A673 (cell line): ENCODE measurements at regions not wholly inside any gene's neighbourhood (a gene's known extent, or its start where the extent isn't known, plus 50 kb on each side); places are given as distances from the start of the nearest gene placed in this dataset.
A peak's percentile ranks its signal among the peaks of the same experiment; 100 is the strongest.

Experiments used
- BruUV-seq: library from RNA; stranded (reverse); fragments of 400-500 nt; replicated peaks from 2 replicates; lab custom pipeline; 2021; lab: Mats Ljungman, UMichigan
- CTCF ChIA-PET: fragments of 300-600 bp; sonication (Branson Sonifier 250); formaldehyde crosslinking; loops from one replicate; lab custom pipeline; 2022; ENCODE audit warnings: antibody characterized with exemption; lab: Charles Lee
- POLR2A ChIA-PET: fragments of 300-600 bp; sonication (Branson Sonifier 250); formaldehyde crosslinking; loops from one replicate; lab custom pipeline; 2022; ENCODE audit warnings: antibody characterized with exemption; ENCODE audit not compliant: low non-redundant PET; lab: Charles Lee
- DNase-seq: peaks from one replicate; pipeline ENCODE4 v3.0.0-alpha.2; 2015; ENCODE audit warnings: low spot score
- H3K27ac ChIP-seq: fragments of 200-600 bp; sonication (generic); 2 replicates; pipeline ENCODE4 v1.5.1; 2016; ENCODE audit warnings: mixed run types, low read depth, mild to moderate bottlenecking, mixed read lengths, antibody characterized with exemption, low read length; ENCODE audit not compliant: poor library complexity, severe bottlenecking
- H3K27me3 ChIP-seq: fragments of 200-600 bp; sonication (generic); replicated peaks from 2 replicates; pipeline ENCODE4 v1.6.1; 2017; ENCODE audit warnings: mixed run types, low read depth, mild to moderate bottlenecking, mixed read lengths, antibody characterized with exemption, low read length; ENCODE audit not compliant: insufficient read depth, poor library complexity
- H3K36me3 ChIP-seq: fragments of 200-600 bp; sonication (generic); 2 replicates; pipeline ENCODE4 v1.6.1; 2016; ENCODE audit warnings: mixed run types, mild to moderate bottlenecking, mixed read lengths, antibody characterized with exemption, low read length; ENCODE audit not compliant: insufficient read depth, poor library complexity, severe bottlenecking
- H3K4me1 ChIP-seq: fragments of 200-600 bp; sonication (generic); 2 replicates; pipeline ENCODE4 v1.6.1; 2017; ENCODE audit warnings: mixed run types, mild to moderate bottlenecking, mixed read lengths, antibody characterized with exemption, low read length; ENCODE audit not compliant: insufficient read depth, poor library complexity, severe bottlenecking
- H3K4me3 ChIP-seq: fragments of 200-600 bp; sonication (generic); 2 replicates; pipeline ENCODE4 v1.5.1; 2016; ENCODE audit warnings: low read depth, mixed run types, mild to moderate bottlenecking, mixed read lengths, low read length; ENCODE audit not compliant: poor library complexity, severe bottlenecking
- H3K9me3 ChIP-seq: fragments of 200-600 bp; sonication (generic); 2 replicates; pipeline ENCODE4 v1.6.1; 2016; ENCODE audit warnings: mixed run types, low read depth, mild to moderate bottlenecking, mixed read lengths, antibody characterized with exemption, low read length; ENCODE audit not compliant: poor library complexity, severe bottlenecking
- EZH2 ChIP-seq: fragments of 200-600 bp; sonication (generic); IDR thresholded peaks from 2 replicates; pipeline ENCODE4 v1.6.1; 2017; ENCODE audit warnings: borderline replicate concordance, low read depth, mild to moderate bottlenecking, mixed read lengths, antibody characterized with exemption, low read length; ENCODE audit not compliant: poor library complexity, severe bottlenecking
- intact Hi-C: fragments of 100-400 bp; cut with micrococcal nuclease; formaldehyde crosslinking; loops from one replicate; pipeline ENCODE4 v1.10.0; 2022; ENCODE audit not compliant: unreplicated experiment
- TF ChIP-seq, protein P1 (sequence below): fragments of 300-800, 200-600 bp; sonication (generic); conservative IDR thresholded peaks from 2 replicates; pipeline ENCODE4 v1.5.1; 2017; ENCODE audit warnings: low read depth, mild to moderate bottlenecking, antibody characterized with exemption, low read length, moderate library complexity, mixed read lengths

DNA sequence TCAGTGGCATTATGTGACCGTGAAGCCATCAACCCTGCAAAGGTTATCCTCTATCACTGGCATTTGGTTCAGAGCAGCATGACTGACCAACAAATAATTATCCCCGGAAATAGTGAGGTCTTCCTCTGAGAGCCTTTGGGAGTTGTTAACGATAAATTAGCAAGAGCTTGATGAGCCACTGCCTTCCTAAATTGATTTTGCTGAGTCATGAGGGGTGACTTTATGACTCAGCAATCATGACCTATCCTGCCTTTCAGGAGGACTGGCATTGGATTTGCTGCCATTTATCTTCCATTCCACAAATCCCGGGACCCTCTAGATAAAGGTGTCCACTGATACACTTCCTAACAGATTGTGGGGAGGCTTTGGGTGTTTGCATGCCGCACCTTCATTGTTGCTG, 80.8 kb upstream of the MTNR1B start:
- no TSS peak for BruUV-seq
- POLR2A ChIA-PET = no interaction called here

DNA sequence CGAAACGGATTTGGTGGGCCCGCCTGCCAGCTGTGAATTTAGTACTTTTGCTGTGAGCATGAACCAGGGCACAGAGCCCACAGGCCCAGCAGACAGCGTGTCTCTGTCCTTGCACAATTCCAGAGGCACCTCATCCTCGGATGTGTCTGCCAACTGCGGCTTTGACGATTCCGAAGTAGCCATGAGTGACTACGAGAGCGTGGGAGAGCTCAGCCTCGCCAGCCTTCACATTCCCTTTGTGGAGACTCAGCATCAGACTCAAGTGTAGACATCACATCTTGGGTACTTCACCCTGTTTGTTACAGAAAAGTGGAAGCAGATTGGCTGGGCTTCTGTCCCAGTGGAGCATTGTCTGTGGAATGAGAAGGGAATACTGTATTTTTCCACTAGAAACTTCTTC, 78.6 kb upstream of the MTNR1B start:
- CTCF ChIA-PET = no interaction called here
- no TSS peak for BruUV-seq
- H3K27me3 ChIP-seq = no peaks in the 10 kb centered on the region
- no peak overlapping the region for H3K4me3 ChIP-seq
- DNase-seq = no peak
- intact Hi-C loops = no loop called here
- POLR2A ChIA-PET = no interaction called here
- H3K4me1 ChIP-seq = peaks cover 25% of the 10 kb centered on the region
- no peak overlapping the region for H3K27ac ChIP-seq
- no peaks in the 10 kb centered on the region for H3K9me3 ChIP-seq
- no peak for TF ChIP-seq EZH2
- TF ChIP-seq, protein P1, sequence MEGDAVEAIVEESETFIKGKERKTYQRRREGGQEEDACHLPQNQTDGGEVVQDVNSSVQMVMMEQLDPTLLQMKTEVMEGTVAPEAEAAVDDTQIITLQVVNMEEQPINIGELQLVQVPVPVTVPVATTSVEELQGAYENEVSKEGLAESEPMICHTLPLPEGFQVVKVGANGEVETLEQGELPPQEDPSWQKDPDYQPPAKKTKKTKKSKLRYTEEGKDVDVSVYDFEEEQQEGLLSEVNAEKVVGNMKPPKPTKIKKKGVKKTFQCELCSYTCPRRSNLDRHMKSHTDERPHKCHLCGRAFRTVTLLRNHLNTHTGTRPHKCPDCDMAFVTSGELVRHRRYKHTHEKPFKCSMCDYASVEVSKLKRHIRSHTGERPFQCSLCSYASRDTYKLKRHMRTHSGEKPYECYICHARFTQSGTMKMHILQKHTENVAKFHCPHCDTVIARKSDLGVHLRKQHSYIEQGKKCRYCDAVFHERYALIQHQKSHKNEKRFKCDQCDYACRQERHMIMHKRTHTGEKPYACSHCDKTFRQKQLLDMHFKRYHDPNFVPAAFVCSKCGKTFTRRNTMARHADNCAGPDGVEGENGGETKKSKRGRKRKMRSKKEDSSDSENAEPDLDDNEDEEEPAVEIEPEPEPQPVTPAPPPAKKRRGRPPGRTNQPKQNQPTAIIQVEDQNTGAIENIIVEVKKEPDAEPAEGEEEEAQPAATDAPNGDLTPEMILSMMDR = no peak
- no peaks in the 10 kb centered on the region for H3K36me3 ChIP-seq

More for the DNA sequence above, 80.8 kb upstream of the MTNR1B start:
- Histone ChIP-seq H3K4me1 (peaks cover 19% of the 10 kb centered on the region), H3K36me3 (no peaks in the 10 kb centered on the region), H3K27me3 (no peaks in the 10 kb centered on the region), H3K9me3 (no peaks in the 10 kb centered on the region), H3K27ac (no peak overlapping the region), H3K4me3 (no peak overlapping the region)
- no peak for DNase-seq
- CTCF ChIA-PET = interaction anchor here (0.6 kb wide), 1 partner anchor 910 kb away, joined by 3 read pairs; no protein-coding TSS in a partner anchor
- intact Hi-C loops = loop anchor here (2.0 to 10.0 kb wide), 7 partner anchors 156 to 1974 kb away; no protein-coding TSS in a partner anchor
- TF ChIP-seq, protein P1 = no peak
- TF ChIP-seq EZH2 = no peak

DNA sequence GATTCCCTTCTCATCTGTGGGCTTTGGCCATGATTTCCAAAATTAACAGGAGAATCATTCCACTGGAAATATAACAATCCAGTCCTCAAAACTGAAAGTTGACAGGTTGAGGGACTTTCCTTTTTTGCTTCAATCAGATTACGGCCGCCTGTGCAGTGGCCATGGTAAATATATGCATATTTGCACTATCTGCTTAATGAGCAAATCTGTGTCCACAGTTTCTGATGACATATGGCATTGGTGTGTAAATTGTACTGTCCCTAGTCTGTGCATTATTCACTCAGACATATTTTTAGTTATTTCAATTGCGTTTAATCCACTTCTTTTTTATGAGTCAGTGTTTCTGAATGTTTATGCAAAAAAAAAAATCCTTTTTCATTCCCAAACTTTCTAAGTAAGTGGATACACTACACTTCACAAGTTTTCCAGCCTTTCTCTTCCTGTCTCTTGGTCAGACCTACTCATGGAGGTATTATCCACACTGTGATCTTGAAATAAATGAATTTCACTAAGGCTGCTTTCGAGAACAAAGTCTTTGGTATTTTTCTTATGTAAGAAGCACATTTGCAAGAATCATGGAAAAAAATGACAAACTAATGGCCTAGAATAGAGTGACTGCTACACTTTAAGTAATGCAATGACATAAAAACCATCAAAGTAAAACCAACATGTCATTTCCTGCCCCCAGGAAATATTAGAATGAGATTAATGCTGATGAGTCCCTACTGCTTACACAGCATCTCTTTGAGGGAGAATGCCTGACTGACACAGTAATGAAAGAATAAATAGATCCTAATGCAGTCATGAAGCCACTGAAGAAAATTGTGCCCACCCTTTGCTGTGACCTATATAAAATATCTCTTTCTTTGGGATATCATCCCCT, 76.4 kb upstream of the MTNR1B start:
- ChIA-PET CTCF (no interaction called here), POLR2A (no interaction called here)
- DNase-seq = peak; percentile 89
- Histone ChIP-seq H3K4me3 (no peak overlapping the region), H3K36me3 (no peaks in the 10 kb centered on the region), H3K27ac (peak overlapping the region; percentile 60), H3K9me3 (no peaks in the 10 kb centered on the region), H3K4me1 (peaks cover 21% of the 10 kb centered on the region), H3K27me3 (no peaks in the 10 kb centered on the region)
- intact Hi-C loops = no loop called here
- BruUV-seq = no TSS peak
- TF ChIP-seq, protein P1 = no peak
- no peak for TF ChIP-seq EZH2
